Common myeloid progenitor, CD34-positive (primary cell): ENCODE measurements at regions not wholly inside any gene's neighbourhood (a gene's known extent, or its start where the extent isn't known, plus 50 kb on each side); places are given as distances from the start of the nearest gene placed in this dataset.
"Not testable (repeated sequence)": the region's sequence is repeated elsewhere in the genome, so short reads cannot be mapped to it uniquely, and the experiment has no call there.

Experiments
- CTCF ChIA-PET: fragments of 350-600 bp; sonication (Branson Sonifier 250); formaldehyde crosslinking; loops from one replicate; lab custom pipeline; 2021; ENCODE audit warnings: antibody characterized with exemption; lab: Charles Lee
- POLR2A ChIA-PET: fragments of 350-600 bp; sonication (Branson Sonifier 250); formaldehyde crosslinking; loops from one replicate; lab custom pipeline; 2021; ENCODE audit warnings: antibody characterized with exemption; lab: Charles Lee
- DNase-seq, 3 donors: peaks; one replicate each; pipeline versions ENCODE4 v3.0.0 to v3.0.0-alpha.2; 2013
- H3K27ac ChIP-seq, 2 experiments: 1 replicate in 1 of 2; 2 replicates in 1 of 2; pipeline ENCODE4 v1.7.0; 2013; ENCODE audit warnings: inconsistent platforms in 2 of 2, low read length in 2 of 2, mild to moderate bottlenecking in 2 of 2, low read depth in 1 of 2, moderate library complexity in 1 of 2; ENCODE audit not compliant: severe bottlenecking in 2 of 2, insufficient read depth in 1 of 2, poor library complexity in 1 of 2
- H3K27me3 ChIP-seq, 5 experiments: replicated peaks in 2 of 5; 1 replicate in 3 of 5; 2 replicates in 2 of 5; pipeline versions ENCODE4 v1.6.1 to v1.7.0; 2013; ENCODE audit warnings: low read length in 4 of 5, mild to moderate bottlenecking in 2 of 5, moderate library complexity in 2 of 5, inconsistent platforms in 1 of 5; ENCODE audit not compliant: insufficient read depth in 5 of 5, control insufficient read depth in 4 of 5
- H3K36me3 ChIP-seq, 4 experiments: 1 replicate in 2 of 4; 2 replicates in 2 of 4; pipeline versions ENCODE4 v1.6.1 to v1.7.0; 2013; ENCODE audit warnings: low read length in 3 of 4, control low read depth in 1 of 4, mild to moderate bottlenecking in 1 of 4; ENCODE audit not compliant: control insufficient read depth in 4 of 4, insufficient read depth in 4 of 4
- H3K4me1 ChIP-seq, 4 experiments: 1 replicate in 3 of 4; 2 replicates in 1 of 4; pipeline versions ENCODE4 v1.6.1 to v1.7.1; 2013; ENCODE audit warnings: low read length in 3 of 4, mild to moderate bottlenecking in 3 of 4, control low read depth in 1 of 4, inconsistent platforms in 1 of 4, moderate library complexity in 1 of 4; ENCODE audit not compliant: control insufficient read depth in 4 of 4, insufficient read depth in 4 of 4; ENCODE audit errors: control extremely low read depth in 1 of 4
- H3K4me3 ChIP-seq, 7 experiments: 1 replicate in 4 of 7; 2 replicates in 3 of 7; pipeline versions ENCODE4 v1.5.1 to v1.7.0; 2013; ENCODE audit warnings: mild to moderate bottlenecking in 7 of 7, low read length in 6 of 7, moderate library complexity in 6 of 7, inconsistent platforms in 2 of 7, low read depth in 2 of 7, control low read depth in 1 of 7; ENCODE audit not compliant: insufficient read depth in 4 of 7, control insufficient read depth in 1 of 7; ENCODE audit errors: extremely low read depth in 1 of 7
- H3K9me3 ChIP-seq, 5 experiments: 1 replicate in 4 of 5; 2 replicates in 1 of 5; pipeline versions ENCODE4 v1.6.1 to v1.7.1; 2013; ENCODE audit warnings: low read length in 4 of 5, mild to moderate bottlenecking in 2 of 5, inconsistent platforms in 1 of 5, low read depth in 1 of 5, moderate library complexity in 1 of 5; ENCODE audit not compliant: control insufficient read depth in 4 of 5, insufficient read depth in 2 of 5; ENCODE audit errors: control extremely low read depth in 1 of 5
- WGBS: methylation state at CpG from one replicate; pipeline ENCODE4 v1.1.5; 2013; ENCODE audit not compliant: insufficient coverage; 5-methylcytosine and 5-hydroxymethylcytosine counted together

GRCh38 chr3:184502123-184502667 is 59.4 kb upstream of the EPHB3 start:
- 100% methylated on average over 1 of the region's 4 CpGs for WGBS
- POLR2A ChIA-PET, result no interaction called here
- Histone ChIP-seq H3K27me3 (no peaks in the 10 kb centered on the region), H3K9me3 (peaks cover 0 to 4% (median 2%) of the 10 kb centered on the region in 5 experiments), H3K4me1 (peaks cover 0 to 6% (median 1%) of the 10 kb centered on the region in 4 experiments), H3K27ac (no peak overlapping the region), H3K36me3 (no peaks in the 10 kb centered on the region), H3K4me3 (no peak overlapping the region)
- DNase-seq, result no peak
- CTCF ChIA-PET, result interaction anchor here (2.0 kb wide), 1 partner anchor 10 kb away, joined by 5 read pairs; no protein-coding TSS in a partner anchor

- POLR2A ChIA-PET, result interaction anchor here (0.7 kb wide), 1 partner anchor 9 kb away, joined by 3 read pairs; no protein-coding TSS in a partner anchor
- not testable (repeated sequence) for H3K36me3 ChIP-seq, H3K9me3 ChIP-seq, H3K4me1 ChIP-seq, H3K27me3 ChIP-seq, H3K27ac ChIP-seq, DNase-seq, H3K4me3 ChIP-seq
- WGBS, result 85% methylated on average over 4 of the region's 6 CpGs
- CTCF ChIA-PET, result interaction anchor here (2.0 kb wide), 1 partner anchor 9 kb away, joined by 5 read pairs; no protein-coding TSS in a partner anchor
Measured at GRCh38 chr3:184502841-184503240, 58.7 kb upstream of the EPHB3 start.

DNA sequence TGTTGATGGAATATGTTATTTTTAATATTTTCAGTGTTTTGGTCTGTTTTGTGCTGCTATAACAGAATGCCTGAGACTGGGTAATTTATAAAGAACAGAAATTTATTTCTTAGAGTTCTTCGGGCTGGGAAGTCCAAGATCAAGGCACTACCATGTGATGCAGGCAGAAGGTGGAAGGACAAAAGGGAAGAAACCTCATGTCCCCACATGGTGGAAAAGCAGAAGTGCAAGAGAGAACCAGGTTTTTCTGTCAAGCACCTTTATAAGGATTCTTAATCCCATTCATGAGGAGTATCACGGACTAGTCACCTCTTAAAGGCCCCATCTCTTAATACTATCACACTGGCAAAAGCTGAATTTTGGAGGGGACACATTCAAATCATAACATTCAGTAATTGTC is 57.9 kb upstream of the EPHB3 start:
- Histone ChIP-seq H3K27me3 (no peaks in the 10 kb centered on the region), H3K27ac (no peak overlapping the region), H3K36me3 (no peaks in the 10 kb centered on the region), H3K4me1 (peaks cover 0 to 6% (median 1%) of the 10 kb centered on the region in 4 experiments), H3K9me3 (peaks cover 0 to 4% (median 2%) of the 10 kb centered on the region in 5 experiments), H3K4me3 (no peak overlapping the region)
- CTCF ChIA-PET, result interaction anchor here (0.7 to 2.0 kb wide), 2 partner anchors 8 to 58 kb away, joined by 3 to 5 read pairs; partner anchors contain the start of gene EPHB3
- no peak for DNase-seq
- 83% methylated on average over 2 of the region's 2 CpGs for WGBS
- POLR2A ChIA-PET, result interaction anchor here (0.7 kb wide), 1 partner anchor 9 kb away, joined by 3 read pairs; no protein-coding TSS in a partner anchor

- no peaks in the 10 kb centered on the region for H3K4me1 ChIP-seq
Measured at GRCh38 chr3:184505076-184505878, 56.3 kb upstream of the EPHB3 start.

GRCh38 chr3:184506561-184506991 is 55.0 kb upstream of the EPHB3 start:
- Histone ChIP-seq H3K27ac (no peak overlapping the region), H3K4me1 (no peaks in the 10 kb centered on the region), H3K9me3 (peaks cover 0 to 5% (median 2%) of the 10 kb centered on the region in 5 experiments), H3K27me3 (no peaks in the 10 kb centered on the region), H3K4me3 (no peak overlapping the region), H3K36me3 (no peaks in the 10 kb centered on the region)
- peak in 1 of 3 donors; percentile 15 for DNase-seq
- ChIA-PET CTCF (interaction anchor here (1.3 to 1.5 kb wide), 3 partner anchors 9 to 33 kb away, joined by 3 to 5 read pairs (median 3); no protein-coding TSS in a partner anchor), POLR2A (no interaction called here)
- 33% methylated on average over 1 of the region's 8 CpGs for WGBS

More at GRCh38 chr3:184505076-184505878, 56.3 kb upstream of the EPHB3 start:
- DNase-seq, result no peak
- no peak overlapping the region for H3K4me3 ChIP-seq
- 88% methylated on average over 4 of the region's 9 CpGs for WGBS
- POLR2A ChIA-PET, result no interaction called here
- CTCF ChIA-PET, result interaction anchor here (0.7 to 1.5 kb wide), 5 partner anchors 10 to 87 kb away, joined by 3 to 5 read pairs (median 3); no protein-coding TSS in a partner anchor
- H3K9me3 ChIP-seq, result peaks cover 0 to 4% (median 2%) of the 10 kb centered on the region in 5 experiments
- no peak overlapping the region for H3K27ac ChIP-seq
- no peaks in the 10 kb centered on the region for H3K27me3 ChIP-seq
- H3K36me3 ChIP-seq, result no peaks in the 10 kb centered on the region

- no peaks in the 10 kb centered on the region for H3K36me3 ChIP-seq
- H3K4me3 ChIP-seq, result no peak overlapping the region
- ChIA-PET CTCF (interaction anchor here (1.1 to 1.6 kb wide), 6 partner anchors 9 to 91 kb away, joined by 3 to 4 read pairs (median 3); no protein-coding TSS in a partner anchor), POLR2A (no interaction called here)
- no peak overlapping the region for H3K27ac ChIP-seq
- WGBS, result 93% methylated on average over 8 of the region's 8 CpGs
- peaks cover 0 to 5% (median 0%) of the 10 kb centered on the region in 5 experiments for H3K9me3 ChIP-seq
- peaks cover 0 to 10% (median 8%) of the 10 kb centered on the region in 4 experiments for H3K4me1 ChIP-seq
- peaks cover 0 to 11% (median 0%) of the 10 kb centered on the region in 5 experiments for H3K27me3 ChIP-seq
- no peak for DNase-seq
Measured at GRCh38 chr3:184508938-184509337, 52.6 kb upstream of the EPHB3 start.
